ENCODE measurements at regions not wholly inside any gene's neighbourhood (a gene's known extent, or its start where the extent isn't known, plus 50 kb on each side); places are given as distances from the start of the nearest gene placed in this dataset.

GRCh38 chr2:106572541-106573450 lies 85.6 kb downstream of the CD8B2 start:
- Histone ChIP-seq H3K27ac (no peak overlapping the region), H3K27me3 (no peaks in the 10 kb centered on the region), H3K4me1 (no peaks in the 10 kb centered on the region), H3K4me3 (no peak overlapping the region), H3K9me3 (no peaks in the 10 kb centered on the region), H3K36me3 (no peaks in the 10 kb centered on the region)
- no peak for DNase-seq (ENCODE audit: extremely low spot score in 2 of 2)
- TF ChIP-seq CTCF (IDR thresholded peaks at IDR 0.05) (no peak), POLR2AphosphoS5 (IDR thresholded peaks at IDR 0.05; ENCODE audit: insufficient read depth in 1 of 2, low read depth in 1 of 2) (no peak), POLR2A (IDR thresholded peaks at IDR 0.05) (no peak)
- intact Hi-C loops (cut with DNase I), result no loop called here

- intact Hi-C loops (cut with DNase I), result no loop called here
- DNase-seq (ENCODE audit: extremely low spot score in 2 of 2), result no peak
- Histone ChIP-seq H3K9me3 (no peaks in the 10 kb centered on the region), H3K27me3 (no peaks in the 10 kb centered on the region), H3K36me3 (no peaks in the 10 kb centered on the region), H3K4me1 (no peaks in the 10 kb centered on the region), H3K27ac (no peak overlapping the region), H3K4me3 (no peak overlapping the region)
- TF ChIP-seq POLR2A (IDR thresholded peaks at IDR 0.05) (no peak), CTCF (IDR thresholded peaks at IDR 0.05) (no peak), POLR2AphosphoS5 (IDR thresholded peaks at IDR 0.05; ENCODE audit: insufficient read depth in 1 of 2, low read depth in 1 of 2) (no peak)
These were observed 86.6 kb downstream of the CD8B2 start for GRCh38 chr2:106573773-106574172.

GRCh38 chr2:106575955-106576354 lies 88.8 kb downstream of the CD8B2 start:
- Histone ChIP-seq H3K36me3 (no peaks in the 10 kb centered on the region), H3K27ac (no peak overlapping the region), H3K4me1 (no peaks in the 10 kb centered on the region), H3K4me3 (no peak overlapping the region), H3K27me3 (no peaks in the 10 kb centered on the region), H3K9me3 (no peaks in the 10 kb centered on the region)
- TF ChIP-seq POLR2AphosphoS5 (IDR thresholded peaks at IDR 0.05; ENCODE audit: insufficient read depth in 1 of 2, low read depth in 1 of 2), result peak in 1 of 2 donors; percentile 27
- no peak for TF ChIP-seq CTCF (IDR thresholded peaks at IDR 0.05)
- TF ChIP-seq POLR2A (IDR thresholded peaks at IDR 0.05), result no peak
- intact Hi-C loops (cut with DNase I), result no loop called here
- no peak for DNase-seq (ENCODE audit: extremely low spot score in 2 of 2)

- no peak overlapping the region for H3K4me3 ChIP-seq
- intact Hi-C loops (cut with DNase I), result no loop called here
These were observed 90.1 kb downstream of the CD8B2 start for GRCh38 chr2:106577255-106577651.

More at GRCh38 chr2:106577255-106577651, 90.1 kb downstream of the CD8B2 start:
- no peak for TF ChIP-seq CTCF (IDR thresholded peaks at IDR 0.05)
- TF ChIP-seq POLR2AphosphoS5 (IDR thresholded peaks at IDR 0.05; ENCODE audit: insufficient read depth in 1 of 2, low read depth in 1 of 2), result no peak
- TF ChIP-seq POLR2A (IDR thresholded peaks at IDR 0.05), result no peak
- no peaks in the 10 kb centered on the region for H3K27me3 ChIP-seq
- peaks cover 4% of the 10 kb centered on the region for H3K4me1 ChIP-seq
- H3K9me3 ChIP-seq, result no peaks in the 10 kb centered on the region
- no peak for DNase-seq (ENCODE audit: extremely low spot score in 2 of 2)
- no peak overlapping the region for H3K27ac ChIP-seq
- H3K36me3 ChIP-seq, result no peaks in the 10 kb centered on the region
